ENCODE measurements at regions not wholly inside any gene's neighbourhood (a gene's known extent, or its start where the extent isn't known, plus 50 kb on each side); places are given as distances from the start of the nearest gene placed in this dataset.
"Not testable (repeated sequence)": the region's sequence is repeated elsewhere in the genome, so short reads cannot be mapped to it uniquely, and the experiment has no call there.

- DNase-seq, result not testable (repeated sequence)
Observed at GRCh38 chr4:8976466-8977128, 105.0 kb upstream of the HMX1 start.

- DNase-seq, result not testable (repeated sequence)
Observed at GRCh38 chr4:8972635-8973034, 101.0 kb upstream of the HMX1 start.

- DNase-seq, result not testable (repeated sequence)
Observed at GRCh38 chr4:8965896-8966295, 94.3 kb upstream of the HMX1 start.

- not testable (repeated sequence) for DNase-seq
Observed at GRCh38 chr4:8964201-8964788, 92.7 kb upstream of the HMX1 start.

- not testable (repeated sequence) for DNase-seq
Observed at GRCh38 chr4:8963533-8963932, 91.9 kb upstream of the HMX1 start.

GRCh38 chr4:8961343-8961742 lies 89.7 kb upstream of the HMX1 start:
- DNase-seq, result peak in 34 of 56 donors; percentile 0 to 75 (median 25)

- DNase-seq, result not testable (repeated sequence)
Observed at GRCh38 chr4:8959471-8959870, 87.8 kb upstream of the HMX1 start.

GRCh38 chr4:8954001-8954400 lies 82.4 kb upstream of the HMX1 start:
- DNase-seq, result not testable (repeated sequence)

- DNase-seq, result not testable (repeated sequence)
Observed at GRCh38 chr4:8952791-8953190, 81.2 kb upstream of the HMX1 start.

- not testable (repeated sequence) for DNase-seq
Observed at GRCh38 chr4:8952109-8952508, 80.5 kb upstream of the HMX1 start.

GRCh38 chr4:8945506-8945905 lies 73.9 kb upstream of the HMX1 start:
- DNase-seq, result not testable (repeated sequence)

- DNase-seq, result not testable (repeated sequence)
Observed at GRCh38 chr4:8943367-8943766, 71.7 kb upstream of the HMX1 start.

GRCh38 chr4:8942088-8942487 lies 70.4 kb upstream of the HMX1 start:
- not testable (repeated sequence) for DNase-seq

- DNase-seq, result not testable (repeated sequence)
Observed at GRCh38 chr4:8941492-8941805, 69.8 kb upstream of the HMX1 start.

GRCh38 chr4:8940792-8941491 lies 69.3 kb upstream of the HMX1 start:
- no peak for DNase-seq

- DNase-seq, result no peak
Observed at GRCh38 chr4:8939840-8940742, 68.5 kb upstream of the HMX1 start.

- no peak for DNase-seq
Observed at GRCh38 chr4:8939160-8939839, 67.7 kb upstream of the HMX1 start.

- no peak for DNase-seq
Observed at GRCh38 chr4:8938623-8939022, 67.0 kb upstream of the HMX1 start.

GRCh38 chr4:8938137-8938536 lies 66.5 kb upstream of the HMX1 start:
- no peak for DNase-seq

GRCh38 chr4:8932884-8933283 lies 61.2 kb upstream of the HMX1 start:
- no peak for DNase-seq

- no peak for DNase-seq
Observed at GRCh38 chr4:8928074-8928473, 56.4 kb upstream of the HMX1 start.
